GM21723 (cell line): ENCODE measurements at regions not wholly inside any gene's neighbourhood (a gene's known extent, or its start where the extent isn't known, plus 50 kb on each side); places are given as distances from the start of the nearest gene placed in this dataset.
"Not testable (repeated sequence)": the region's sequence is repeated elsewhere in the genome, so short reads cannot be mapped to it uniquely, and the experiment has no call there.

ENCODE experiments used
- ATAC-seq: cut with Tn5 transposase; IDR thresholded peaks from one replicate; pipeline ENCODE4 v1.9.1; 2021; ENCODE audit warnings: mild to moderate bottlenecking, moderate library complexity; ENCODE audit not compliant: unreplicated experiment

DNA sequence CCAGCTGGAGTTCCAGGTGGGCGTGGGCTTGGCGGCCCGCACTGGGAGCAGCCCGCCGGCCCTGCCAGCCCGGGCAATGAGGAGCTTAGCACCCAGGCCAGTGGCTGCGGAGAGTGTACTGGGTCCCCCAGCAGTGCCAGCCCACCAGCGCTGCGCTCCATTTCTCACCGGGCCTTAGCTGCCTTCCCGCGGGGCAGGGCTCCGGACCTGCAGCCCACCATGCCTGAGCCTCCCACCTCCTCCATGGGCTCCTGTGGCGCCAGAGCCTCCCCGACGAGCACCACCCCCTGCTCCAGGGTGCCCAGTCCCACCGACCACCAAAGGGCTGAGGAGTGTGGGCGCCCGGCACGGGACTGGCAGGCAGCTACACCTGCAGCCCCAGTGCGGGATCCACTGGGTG is 1075.3 kb downstream of the SI start:
- not testable (repeated sequence) for ATAC-seq

DNA sequence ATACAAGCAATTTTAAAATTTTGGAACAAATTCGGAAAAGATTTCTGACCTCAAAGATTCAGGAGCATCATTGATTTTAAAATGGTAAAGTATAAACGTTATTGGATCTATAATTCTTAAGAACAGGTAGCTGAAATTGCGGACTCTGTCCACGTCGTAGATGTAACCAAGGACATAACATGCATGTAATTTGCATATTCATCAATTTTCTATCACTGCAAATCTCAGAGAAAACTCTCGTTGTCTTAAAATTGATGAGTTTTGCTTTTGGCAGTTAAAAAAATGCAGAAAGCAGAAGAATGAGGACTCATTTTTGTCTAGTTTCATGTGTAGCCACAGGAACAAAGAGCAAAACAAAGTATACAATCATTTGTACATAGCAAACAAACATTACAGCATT is 1094.4 kb downstream of the SI start:
- ATAC-seq, result no peak

DNA sequence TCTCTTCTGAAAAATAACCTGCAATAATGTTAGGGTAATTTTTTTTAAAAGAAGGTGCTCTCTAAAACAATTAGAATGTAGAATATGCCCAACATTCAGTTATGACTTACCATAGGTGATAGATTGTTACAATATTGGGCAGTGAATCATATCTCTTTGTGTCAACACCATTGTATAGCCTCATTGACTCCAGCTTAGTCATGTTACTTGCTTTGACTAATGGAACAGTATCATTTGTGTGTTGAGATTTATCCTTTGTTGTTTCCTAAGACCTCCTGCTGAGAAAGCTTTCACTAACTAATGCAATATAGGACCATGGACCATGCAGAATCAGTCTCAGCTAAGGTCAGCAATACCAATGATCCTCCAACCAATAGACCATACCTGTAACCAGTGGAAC is 1106.4 kb downstream of the SI start:
- ATAC-seq, result no peak

DNA sequence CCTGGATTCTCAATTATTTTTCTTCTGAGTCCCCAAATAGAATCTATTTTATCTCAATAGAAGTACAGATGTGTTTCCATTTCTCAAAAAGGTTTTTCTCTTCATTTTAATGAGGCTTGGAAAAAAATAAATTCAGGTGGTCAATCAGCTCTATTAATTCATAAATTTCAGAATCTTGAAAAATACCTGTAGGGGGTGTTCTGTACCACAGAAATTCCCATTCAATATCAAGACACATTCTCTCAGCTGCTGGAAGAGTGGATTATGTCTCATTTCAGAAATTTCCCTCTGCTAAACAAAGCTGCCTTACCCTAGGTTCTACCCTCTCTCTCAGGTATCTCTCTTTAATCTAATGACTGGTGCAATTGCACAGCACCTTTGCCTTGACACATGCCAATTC is 1121.2 kb downstream of the SI start:
- no peak for ATAC-seq

DNA sequence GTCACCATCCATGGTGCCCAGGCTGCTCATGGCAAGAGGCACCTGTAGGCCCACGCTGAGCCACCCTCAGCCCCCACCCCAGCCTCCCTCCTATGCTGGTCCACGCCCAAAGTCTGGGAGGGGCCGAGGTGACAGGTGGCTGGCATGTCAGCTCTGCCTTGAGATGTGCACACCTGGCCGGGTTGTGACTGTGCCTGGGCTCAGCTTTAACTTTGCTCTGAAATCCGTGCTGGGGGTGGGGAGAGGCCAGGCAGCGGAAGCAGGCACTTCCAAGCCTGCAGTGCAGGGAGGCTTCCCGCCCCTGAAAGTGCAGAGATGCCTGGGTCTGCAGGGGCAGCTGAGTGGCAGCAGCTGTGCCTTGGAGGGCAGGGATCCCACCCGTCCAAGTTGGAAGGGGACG is 1124.8 kb downstream of the SI start:
- no peak for ATAC-seq

DNA sequence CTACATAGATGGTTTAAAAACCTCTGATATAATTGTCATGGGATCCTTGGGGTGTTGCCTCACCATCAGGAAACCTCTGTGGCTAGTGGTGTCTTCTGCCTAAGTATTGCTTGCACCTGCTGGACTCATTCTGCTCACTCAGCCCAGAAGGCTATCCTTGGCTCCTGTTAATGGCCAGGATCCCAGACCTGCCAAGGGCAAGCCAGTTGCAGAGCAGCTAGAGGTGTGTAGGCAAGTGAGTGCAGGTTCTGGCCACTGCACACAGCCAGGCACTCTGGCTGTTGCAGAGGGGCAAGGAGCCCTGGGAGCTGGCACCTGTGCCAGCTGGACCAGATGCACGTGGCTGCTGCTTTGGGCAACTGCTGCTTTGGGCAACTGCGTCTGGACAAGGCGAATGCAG is 1125.8 kb downstream of the SI start:
- ATAC-seq, result no peak

DNA sequence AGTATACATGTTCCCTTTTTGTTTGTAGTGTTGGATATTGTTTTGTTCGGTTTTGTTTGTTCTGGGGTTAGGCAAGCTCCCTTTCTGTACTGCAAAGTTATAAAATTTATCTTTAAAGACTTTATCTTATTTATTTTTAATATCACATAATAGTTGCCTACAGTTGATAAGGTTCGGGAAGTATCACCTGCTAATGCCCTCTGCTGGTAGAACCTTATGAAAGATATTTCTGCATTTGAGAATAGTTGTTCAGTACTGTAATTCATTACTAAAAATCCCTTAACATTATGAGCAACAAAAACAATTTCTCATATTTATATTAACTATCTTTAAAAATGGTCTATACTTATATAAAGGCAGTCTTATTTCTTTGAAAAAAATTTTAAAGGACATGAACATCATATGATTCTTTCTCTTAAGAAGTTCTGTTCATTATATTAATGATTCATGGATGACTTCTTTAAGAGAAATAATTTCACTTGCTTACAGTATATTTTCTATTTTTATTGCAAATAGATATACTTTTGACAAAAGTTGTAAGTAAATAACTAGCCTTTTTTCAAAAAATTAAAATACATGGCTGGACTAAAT is 1126.8 kb downstream of the SI start:
- no peak for ATAC-seq

DNA sequence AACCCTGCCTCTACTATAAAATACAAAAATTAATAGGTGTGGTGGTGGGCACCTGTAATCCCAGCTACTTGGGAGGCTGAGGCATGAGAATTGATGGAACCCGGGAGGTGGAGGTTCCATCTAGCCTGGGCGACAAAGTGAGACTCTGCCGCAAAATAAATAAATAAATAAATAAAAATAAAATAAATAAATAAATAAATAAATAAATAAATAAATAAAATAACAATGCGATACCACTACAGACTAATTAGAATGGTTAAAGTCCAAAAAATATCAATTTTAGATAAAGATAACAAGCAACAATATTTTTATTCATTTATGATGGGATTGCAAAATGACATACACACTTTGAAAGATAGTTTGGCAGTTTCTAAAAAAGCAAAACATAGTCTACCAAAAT is 1131.5 kb downstream of the SI start:
- no peak for ATAC-seq

DNA sequence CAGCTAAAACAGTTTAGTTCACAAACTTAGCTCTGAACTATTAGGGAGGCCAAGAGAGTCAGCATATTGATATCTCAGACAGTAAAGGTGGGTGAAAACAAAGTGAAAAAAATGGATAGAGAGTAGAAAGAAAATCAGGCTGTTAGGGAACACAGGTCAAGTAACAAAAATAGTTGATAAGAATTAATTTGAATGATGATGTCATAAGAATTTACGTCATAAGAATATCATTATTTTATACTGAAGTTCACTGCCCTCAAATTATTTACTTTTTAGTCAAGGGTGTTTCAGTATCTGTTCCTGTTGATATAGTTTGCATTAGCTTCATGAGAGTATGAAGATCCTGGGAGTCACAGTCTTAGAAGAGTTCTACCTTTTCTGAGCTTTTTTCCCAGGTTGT is 1134.6 kb downstream of the SI start:
- no peak for ATAC-seq

DNA sequence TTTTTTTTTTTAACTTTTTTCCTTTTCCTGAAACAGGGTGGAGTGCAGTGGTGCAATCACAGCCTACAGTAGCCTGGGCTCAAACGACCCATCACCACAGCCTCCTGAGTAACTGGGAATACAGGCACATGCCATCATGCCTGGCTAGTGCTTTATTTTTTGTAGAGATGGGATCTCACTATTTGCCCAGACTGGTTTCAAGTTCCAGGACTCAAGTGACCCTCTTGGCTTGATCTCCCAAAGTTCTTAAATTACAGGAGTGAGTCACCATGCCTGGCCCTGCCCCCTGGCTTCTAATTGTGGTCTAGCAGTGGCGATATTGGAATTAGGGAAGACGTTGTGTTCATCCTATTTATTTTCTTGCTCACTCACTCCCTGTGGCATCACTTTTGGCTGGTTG is 1138.4 kb downstream of the SI start:
- no peak for ATAC-seq

DNA sequence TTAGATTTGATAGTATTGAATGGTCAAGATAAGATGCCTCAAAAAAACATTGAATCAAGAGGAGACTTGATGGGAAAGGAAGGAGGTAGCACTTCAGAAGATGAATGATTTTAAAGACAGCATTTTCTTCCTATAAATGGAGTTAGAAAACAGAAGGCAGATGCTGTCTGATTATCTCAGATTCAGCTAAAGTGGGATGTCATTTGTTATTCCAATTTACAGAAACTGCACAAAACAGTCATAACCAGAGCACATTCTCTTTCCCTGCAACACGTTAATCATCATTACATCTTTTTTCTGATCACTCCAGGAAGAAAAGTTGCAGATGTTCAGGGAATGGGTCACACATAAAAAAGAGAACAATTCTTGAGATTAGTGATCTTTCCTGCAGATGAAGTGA is 1141.8 kb downstream of the SI start:
- ATAC-seq, result no peak

DNA sequence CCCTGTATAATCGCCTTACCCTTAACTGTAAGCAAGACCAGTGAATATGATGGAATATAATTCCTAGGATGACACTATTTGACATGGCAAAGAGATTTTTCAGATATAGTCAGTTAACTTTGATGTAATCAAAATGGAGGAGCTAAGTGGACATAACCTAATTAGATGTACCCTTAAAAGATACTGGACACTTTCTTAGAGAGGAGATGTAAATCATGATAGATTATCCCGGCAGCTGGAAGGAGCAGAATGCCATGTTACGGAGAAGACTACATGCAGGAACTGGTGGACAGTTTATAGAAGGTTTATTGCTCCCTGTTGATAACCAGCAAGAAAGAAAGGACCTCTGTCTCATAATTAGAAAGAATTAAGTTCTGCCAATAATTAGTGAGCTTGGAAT is 1142.9 kb downstream of the SI start:
- no peak for ATAC-seq

DNA sequence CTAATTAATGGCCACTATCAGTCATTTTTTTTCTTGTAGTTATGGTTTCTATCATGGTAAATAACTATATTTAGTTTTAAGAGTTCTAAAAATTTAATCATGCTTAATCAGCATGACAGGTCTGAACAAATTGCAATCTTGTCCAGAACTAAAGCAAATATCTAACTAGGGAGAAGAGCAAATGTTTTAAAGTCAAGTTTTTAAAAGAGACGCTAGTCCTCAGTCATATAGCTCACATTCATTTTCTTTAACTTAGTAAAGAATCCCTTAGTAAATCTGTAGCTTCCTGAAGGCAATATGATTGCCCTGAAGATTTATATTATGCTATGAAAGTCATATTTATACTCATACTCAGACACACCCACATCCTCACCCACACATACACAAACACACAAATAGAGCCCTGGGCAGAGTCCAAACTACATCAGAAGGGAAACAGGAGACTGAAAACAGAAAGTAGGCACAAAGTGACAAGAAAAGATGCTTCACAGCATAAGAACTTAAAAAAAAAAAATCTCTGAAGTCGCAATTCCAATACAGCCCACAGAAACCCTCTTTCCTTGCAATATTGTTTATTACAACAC is 1149.1 kb downstream of the SI start:
- no peak for ATAC-seq

DNA sequence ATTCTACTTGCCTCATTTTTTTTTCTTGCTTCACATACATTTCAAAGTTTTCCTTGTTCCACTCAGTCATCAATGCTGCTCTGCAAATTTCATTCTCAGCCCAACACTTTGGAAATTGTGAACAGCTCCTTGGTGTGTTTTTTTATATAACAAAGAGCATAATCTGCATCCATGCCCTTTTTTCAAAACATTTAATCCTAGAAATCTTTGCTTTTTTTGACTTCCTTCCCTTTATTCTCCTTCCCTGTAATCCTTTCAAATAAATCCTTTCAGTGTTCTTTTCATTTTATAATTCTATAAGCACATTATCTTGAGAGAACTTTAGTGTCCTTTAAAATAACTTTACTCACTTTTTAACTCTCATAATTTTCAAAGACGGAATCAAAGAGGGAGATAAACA is 1150.8 kb downstream of the SI start:
- ATAC-seq, result no peak

DNA sequence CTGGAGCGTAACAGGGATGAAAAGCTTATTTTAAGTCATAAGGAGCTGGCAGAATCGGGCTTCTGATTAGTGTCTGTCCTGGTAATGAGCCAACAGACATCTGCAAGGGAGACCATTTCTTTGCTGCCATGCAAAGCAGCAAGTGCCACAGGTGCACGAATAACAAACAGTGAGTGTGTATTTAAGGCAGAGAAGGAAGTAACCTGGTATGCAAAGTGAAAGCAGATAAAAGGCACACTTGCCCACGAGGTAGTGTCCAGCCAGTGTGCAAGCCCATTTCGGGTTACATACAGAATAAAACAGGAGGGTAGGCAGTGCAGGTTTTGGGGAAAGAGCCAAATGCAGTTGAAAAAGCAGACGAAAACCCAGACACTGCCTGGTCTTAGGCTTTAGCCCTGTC is 1153.7 kb downstream of the SI start:
- ATAC-seq, result no peak

DNA sequence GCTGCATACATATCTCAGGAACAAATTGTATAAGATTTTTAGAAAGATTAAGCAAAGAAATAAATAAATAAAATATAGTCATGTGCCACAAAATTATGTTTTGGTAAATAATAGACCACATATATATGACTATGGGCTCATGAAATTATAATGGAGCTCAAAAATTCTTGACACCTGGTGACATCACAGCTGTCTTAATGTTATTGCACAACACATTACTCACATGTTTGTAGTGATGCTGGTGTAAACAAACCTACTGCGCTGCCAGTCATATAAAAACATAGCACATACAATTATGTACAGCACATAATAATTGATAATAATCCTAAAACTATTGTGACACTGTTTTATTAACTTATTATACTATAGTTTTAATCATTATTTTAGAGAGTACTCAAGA is 1159.1 kb downstream of the SI start:
- ATAC-seq, result no peak

DNA sequence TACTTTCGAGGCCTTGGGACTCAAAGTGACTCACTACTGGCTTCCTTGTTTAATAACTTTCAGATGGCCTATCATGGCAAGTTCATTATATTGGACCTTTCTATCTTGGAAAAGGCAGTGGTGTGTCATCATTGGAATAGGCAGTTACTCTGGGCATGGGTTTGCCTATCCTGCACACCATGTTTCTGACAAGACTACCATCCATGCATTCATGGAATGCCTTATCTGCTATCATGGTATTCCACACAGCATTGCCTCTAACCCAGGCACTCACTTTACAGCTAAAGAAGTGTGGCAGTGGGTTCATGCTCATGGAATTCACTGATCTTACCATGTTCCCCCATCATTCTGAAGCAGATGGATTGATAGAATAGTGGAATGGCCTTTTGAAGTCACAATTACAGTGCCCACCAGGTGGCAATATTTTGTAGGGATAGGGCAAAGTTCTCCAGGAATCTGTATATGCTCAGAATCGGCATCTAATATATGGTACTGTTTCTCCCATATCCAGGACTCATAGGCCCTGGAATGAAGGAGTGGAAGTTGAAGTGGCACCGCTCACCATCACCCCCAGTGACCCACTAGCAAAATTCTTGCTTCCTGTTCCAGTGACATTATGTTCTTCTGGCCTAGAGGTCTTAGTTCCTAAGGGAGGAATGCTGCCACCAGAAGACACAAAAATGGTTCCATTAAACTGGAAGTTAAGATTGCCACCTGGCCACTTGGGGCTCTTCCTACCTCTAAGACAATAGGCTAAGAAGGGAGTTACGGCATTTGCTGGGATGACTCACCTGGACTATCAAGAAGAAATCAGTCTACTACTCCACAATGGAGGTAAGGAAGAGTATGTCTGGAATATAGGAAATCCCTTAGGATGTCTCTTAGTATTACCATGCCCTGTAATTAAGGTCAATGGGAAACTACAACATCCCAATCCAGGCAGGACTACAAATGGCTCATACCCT is 1161.4 kb downstream of the SI start:
- ATAC-seq, result no peak

DNA sequence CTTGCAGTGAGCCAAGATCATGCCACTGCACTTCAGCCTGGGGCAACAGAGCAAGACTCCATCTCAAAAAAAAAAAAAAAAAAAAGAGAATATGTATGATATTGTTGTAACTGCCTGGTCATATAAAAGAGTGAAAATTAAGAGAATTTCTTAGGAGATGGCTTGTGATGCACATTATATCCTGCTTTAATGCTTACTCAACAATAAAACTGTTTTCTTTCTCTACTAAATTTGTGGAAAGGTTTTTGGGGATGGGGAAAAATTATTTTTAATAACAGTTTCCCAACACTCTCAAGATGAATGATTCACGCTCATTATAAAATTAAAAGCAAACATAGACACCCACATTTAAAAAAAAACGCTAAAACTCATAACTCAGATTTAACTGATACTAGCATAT is 1163.0 kb downstream of the SI start:
- no peak for ATAC-seq

DNA sequence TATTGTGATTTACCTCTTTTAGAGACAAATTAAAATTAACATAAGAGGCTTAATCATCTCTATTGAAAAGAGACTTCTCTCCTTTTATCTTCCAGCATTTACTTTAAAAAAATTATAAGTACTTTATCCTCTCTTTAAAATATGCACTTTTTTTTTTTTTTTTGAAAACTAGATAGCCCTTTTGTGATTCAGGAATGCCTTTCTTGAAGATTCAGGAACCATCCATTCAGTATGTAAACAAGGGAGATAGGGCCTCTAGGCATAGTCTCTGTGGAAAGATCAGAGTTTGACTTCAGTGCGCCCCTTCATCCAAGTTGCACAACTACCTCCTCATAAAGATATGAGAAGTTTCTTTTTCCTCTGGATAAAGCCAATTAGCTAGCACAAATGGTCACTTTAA is 1163.7 kb downstream of the SI start:
- no peak for ATAC-seq

DNA sequence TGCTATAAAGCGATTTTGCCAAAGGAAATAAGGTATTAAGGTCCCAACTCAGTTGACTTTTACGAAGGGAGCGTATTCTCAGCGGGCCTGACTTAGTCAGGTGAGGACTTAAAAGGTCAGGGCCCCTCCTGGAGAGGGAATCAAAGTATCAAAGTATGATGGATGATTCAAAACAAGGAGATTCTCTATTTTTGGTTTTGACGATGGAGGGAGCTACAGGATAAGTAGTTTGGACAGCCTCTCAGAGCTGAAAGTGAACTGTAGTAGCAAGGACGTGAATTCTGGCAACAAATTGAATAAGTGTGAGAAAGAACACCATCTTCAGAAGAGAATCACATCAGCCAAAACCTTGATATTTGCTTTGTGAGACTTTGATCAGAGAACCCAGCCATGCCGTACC is 1186.5 kb downstream of the SI start:
- no peak for ATAC-seq

DNA sequence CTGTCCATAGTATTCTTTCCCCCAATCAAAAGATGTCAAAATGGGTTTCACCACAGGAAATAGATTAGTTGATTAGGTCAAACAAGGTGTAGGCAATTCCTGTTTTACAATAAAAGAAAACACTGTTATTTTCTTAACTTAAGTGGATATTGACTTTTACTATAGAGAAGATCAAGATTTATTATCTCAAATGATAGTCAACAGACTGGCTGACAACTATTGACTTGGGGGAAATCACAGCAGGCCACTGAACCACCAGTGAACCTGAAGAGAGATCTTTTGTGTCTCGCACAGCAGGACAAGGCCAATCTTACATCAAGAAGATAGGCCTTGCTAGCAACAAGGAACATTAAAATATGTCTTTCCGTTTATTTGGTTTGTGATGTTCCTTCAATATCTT is 1187.6 kb downstream of the SI start:
- ATAC-seq, result no peak

DNA sequence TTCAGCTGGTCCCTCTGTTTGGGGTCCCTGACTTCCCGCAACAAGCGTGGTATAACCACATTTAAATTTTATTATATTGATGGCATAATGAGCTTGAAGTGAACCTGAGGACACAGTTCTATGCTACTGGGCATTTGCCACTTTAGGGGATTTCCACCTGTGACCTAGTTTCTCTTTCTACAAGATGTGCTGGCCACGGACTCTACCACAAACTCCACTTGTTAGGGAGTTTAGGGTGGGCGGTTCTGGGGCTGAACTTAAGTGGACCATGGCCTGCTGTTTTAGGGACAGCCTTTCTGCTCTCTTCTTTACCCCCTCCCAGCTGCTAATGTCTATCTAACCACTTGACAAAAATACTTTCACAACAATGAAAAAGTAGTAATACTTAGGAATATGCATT is 1199.1 kb downstream of the SI start:
- no peak for ATAC-seq
